ENCODE measurements at regions not wholly inside any gene's neighbourhood (a gene's known extent, or its start where the extent isn't known, plus 50 kb on each side); places are given as distances from the start of the nearest gene placed in this dataset.

GRCh38 chr11:115649461-115649860 lies 145.2 kb upstream of the CADM1 start:
- Mint-ChIP-seq H3K27me3 (ENCODE audit: insufficient read depth, unreplicated experiment) (peaks cover 22% of the 10 kb centered on the region), H3K4me3 (ENCODE audit: unreplicated experiment) (no peak overlapping the region), H3K4me1 (ENCODE audit: low read depth, unreplicated experiment) (no peaks in the 10 kb centered on the region), H3K36me3 (ENCODE audit: insufficient read depth, unreplicated experiment) (no peaks in the 10 kb centered on the region), H3K27ac (ENCODE audit: unreplicated experiment) (no peak overlapping the region), H3K9me3 (ENCODE audit: unreplicated experiment) (no peaks in the 10 kb centered on the region)
- TF ChIP-seq CTCF (IDR thresholded peaks at IDR 0.05; ENCODE audit: insufficient read depth in 1 of 2, low read depth in 1 of 2, low read length in 1 of 2, severe bottlenecking in 1 of 2, unreplicated experiment in 1 of 2) = no peak
- no TSS peak for BruUV-seq (replicated peaks)
- Histone ChIP-seq H3K27me3 (replicated peaks; ENCODE audit: control insufficient read depth, insufficient read depth, low read length) (no peaks in the 10 kb centered on the region), H3K4me1 (no peaks in the 10 kb centered on the region), H3K36me3 (ENCODE audit: control insufficient read depth, insufficient read depth, low read length) (no peaks in the 10 kb centered on the region), H3K4me3 (ENCODE audit: low read depth, low read length) (no peak overlapping the region), H3K9me3 (no peaks in the 10 kb centered on the region)
- no peak for DNase-seq
- POLR2A ChIA-PET = no interaction called here
- intact Hi-C loops (cut with micrococcal nuclease; ENCODE audit: unreplicated experiment) = no loop called here
- CTCF ChIA-PET = interaction anchor here (0.6 to 1.3 kb wide), 2 partner anchors 101 to 315 kb away, joined by 4 to 5 read pairs; no protein-coding TSS in a partner anchor

GRCh38 chr11:115645631-115646317 lies 141.6 kb upstream of the CADM1 start:
- Mint-ChIP-seq H3K36me3 (ENCODE audit: insufficient read depth, unreplicated experiment) (no peaks in the 10 kb centered on the region), H3K27me3 (ENCODE audit: insufficient read depth, unreplicated experiment) (peaks cover 28% of the 10 kb centered on the region), H3K27ac (ENCODE audit: unreplicated experiment) (no peak overlapping the region), H3K4me3 (ENCODE audit: unreplicated experiment) (no peak overlapping the region), H3K9me3 (ENCODE audit: unreplicated experiment) (no peaks in the 10 kb centered on the region), H3K4me1 (ENCODE audit: low read depth, unreplicated experiment) (no peaks in the 10 kb centered on the region)
- H3K27me3 ChIP-seq (replicated peaks; ENCODE audit: control insufficient read depth, insufficient read depth, low read length) = peaks cover 2% of the 10 kb centered on the region; the same call in 1 of the 2 replicates
- no peaks in the 10 kb centered on the region for H3K36me3 ChIP-seq (ENCODE audit: control insufficient read depth, insufficient read depth, low read length)
- POLR2A ChIA-PET = no interaction called here
- CTCF ChIA-PET = no interaction called here
- no peak overlapping the region for H3K4me3 ChIP-seq (ENCODE audit: low read depth, low read length)
- DNase-seq = peak in 1 of 2 experiments; percentile 47
- no peaks in the 10 kb centered on the region for H3K9me3 ChIP-seq
- intact Hi-C loops (cut with micrococcal nuclease; ENCODE audit: unreplicated experiment) = no loop called here
- no peaks in the 10 kb centered on the region for H3K4me1 ChIP-seq
- BruUV-seq (replicated peaks) = no TSS peak
- TF ChIP-seq CTCF (IDR thresholded peaks at IDR 0.05; ENCODE audit: insufficient read depth in 1 of 2, low read depth in 1 of 2, low read length in 1 of 2, severe bottlenecking in 1 of 2, unreplicated experiment in 1 of 2) = no peak

- peaks cover 34% of the 10 kb centered on the region for H3K27me3 Mint-ChIP-seq (ENCODE audit: insufficient read depth, unreplicated experiment)
- TF ChIP-seq CTCF (IDR thresholded peaks at IDR 0.05; ENCODE audit: insufficient read depth in 1 of 2, low read depth in 1 of 2, low read length in 1 of 2, severe bottlenecking in 1 of 2, unreplicated experiment in 1 of 2) = no peak
These were observed 140.6 kb upstream of the CADM1 start for GRCh38 chr11:115644856-115645255.

More at GRCh38 chr11:115644856-115645255, 140.6 kb upstream of the CADM1 start:
- Mint-ChIP-seq H3K4me1 (ENCODE audit: low read depth, unreplicated experiment) (no peaks in the 10 kb centered on the region), H3K9me3 (ENCODE audit: unreplicated experiment) (peaks cover 4% of the 10 kb centered on the region), H3K27ac (ENCODE audit: unreplicated experiment) (no peak overlapping the region), H3K4me3 (ENCODE audit: unreplicated experiment) (no peak overlapping the region), H3K36me3 (ENCODE audit: insufficient read depth, unreplicated experiment) (no peaks in the 10 kb centered on the region)
- Histone ChIP-seq H3K27me3 (replicated peaks; ENCODE audit: control insufficient read depth, insufficient read depth, low read length) (peaks cover 2% of the 10 kb centered on the region; the same call in 1 of the 2 replicates), H3K4me1 (no peaks in the 10 kb centered on the region), H3K9me3 (no peaks in the 10 kb centered on the region), H3K36me3 (ENCODE audit: control insufficient read depth, insufficient read depth, low read length) (no peaks in the 10 kb centered on the region), H3K4me3 (ENCODE audit: low read depth, low read length) (no peak overlapping the region)
- CTCF ChIA-PET = interaction anchor here (0.6 kb wide), 1 partner anchor 16 kb away, joined by 3 read pairs; no protein-coding TSS in a partner anchor
- no peak for DNase-seq
- POLR2A ChIA-PET = no interaction called here
- BruUV-seq (replicated peaks) = no TSS peak
- intact Hi-C loops (cut with micrococcal nuclease; ENCODE audit: unreplicated experiment) = no loop called here

All from Caco-2 (cell line).